K562 (cell line): ENCODE measurements at regions not wholly inside any gene's neighbourhood (a gene's known extent, or its start where the extent isn't known, plus 50 kb on each side); places are given as distances from the start of the nearest gene placed in this dataset.

Experiments used
- ATAC-seq: fragments of 200-7000 bp; cut with Tn5 transposase; 3 replicates; pipeline ENCODE4 v1.9.1; 2020; ENCODE audit warnings: moderate library complexity
- BruUV-seq: library from RNA; stranded (reverse); fragments of 400-500 nt; replicated peaks from 2 replicates; lab custom pipeline; 2021; lab: Mats Ljungman, UMichigan
- CTCF ChIA-PET: fragments of 300-600 bp; formaldehyde crosslinking; extraction: SDS; loops from one replicate; lab custom pipeline; 2021; ENCODE audit warnings: low intra/inter-chr PET ratio; lab: Yijun Ruan, JAX
- POLR2A ChIA-PET: fragments of 300-600, 350-650 bp; sonication (Branson Sonifier 250); formaldehyde crosslinking; extraction: SDS; loops from one replicate; lab custom pipeline; 2021; ENCODE audit warnings: antibody characterized with exemption, inconsistent platforms; lab: Yijun Ruan, JAX
- DNase-seq, 4 experiments: peaks; one replicate each; pipeline versions ENCODE4 v3.0.0 to v3.0.0-alpha.2; 2011 to 2018; ENCODE audit warnings: low spot score in 3 of 4, mixed read lengths in 3 of 4; ENCODE audit errors: extremely low read depth in 1 of 4
- FAIRE-seq: peaks from 2 replicates; lab custom pipeline; 2011; peaks lifted over from hg19 to GRCh38; lab: Jason Lieb, UNC
- H2AFZ ChIP-seq: 2 replicates; pipeline ENCODE4 v1.6.0; 2011; ENCODE audit warnings: low read depth, low read length, control low read depth, inconsistent platforms
- H3K27ac ChIP-seq: fragments of 200-600 bp; 3 replicates; pipeline ENCODE4 v1.8.0; 2011; ENCODE audit warnings: low read depth, mild to moderate bottlenecking, control low read depth, inconsistent platforms, low read length, moderate library complexity, mixed read lengths; ENCODE audit errors: extremely low read depth
- H3K27me3 ChIP-seq, 2 experiments: fragments of 300-600 bp in 1 of 2; 2 replicates in 1 of 2; 3 replicates in 1 of 2; pipeline versions ENCODE4 v1.6.0 to v1.8.0; 2011; ENCODE audit warnings: inconsistent platforms in 2 of 2, low read length in 2 of 2, mild to moderate bottlenecking in 1 of 2, mixed read lengths in 1 of 2, moderate library complexity in 1 of 2; ENCODE audit not compliant: control insufficient read depth in 2 of 2, insufficient read depth in 2 of 2
- H3K36me3 ChIP-seq: fragments of 300-600 bp; 3 replicates; pipeline ENCODE4 v1.8.0; 2011; ENCODE audit warnings: mild to moderate bottlenecking, low read length, inconsistent platforms; ENCODE audit not compliant: control insufficient read depth, insufficient read depth
- H3K4me1 ChIP-seq, 2 experiments: fragments of 200-600 bp in 1 of 2; replicated peaks in 1 of 2; 2 replicates in 1 of 2; 3 replicates in 1 of 2; pipeline versions ENCODE4 v1.5.1 to v1.8.0; 2011; ENCODE audit warnings: inconsistent platforms in 2 of 2, low read length in 2 of 2, mild to moderate bottlenecking in 1 of 2, mixed read lengths in 1 of 2, moderate library complexity in 1 of 2; ENCODE audit not compliant: control insufficient read depth in 2 of 2, insufficient read depth in 2 of 2
- H3K4me2 ChIP-seq: 2 replicates; pipeline ENCODE4 v1.6.1; 2011; ENCODE audit warnings: low read length, control low read depth, inconsistent platforms, mixed read lengths; ENCODE audit not compliant: insufficient read depth
- H3K4me3 ChIP-seq: fragments of 200-600 bp; sonication (generic), shearing (Covaris generic); 2 replicates; pipeline ENCODE4 v1.5.1; 2016; ENCODE audit warnings: control low read depth, inconsistent platforms
- H3K79me2 ChIP-seq: fragments of 200-600 bp; 3 replicates; pipeline ENCODE4 v1.8.0; 2011; ENCODE audit warnings: low read length, inconsistent platforms; ENCODE audit not compliant: control insufficient read depth, insufficient read depth
- H3K9ac ChIP-seq, 2 experiments: 2 replicates each; pipeline versions ENCODE4 v1.6.0 to v1.6.1; 2011; ENCODE audit warnings: low read depth in 2 of 2, low read length in 2 of 2, control low read depth in 1 of 2, inconsistent platforms in 1 of 2, mild to moderate bottlenecking in 1 of 2, mixed read lengths in 1 of 2; ENCODE audit not compliant: insufficient read depth in 1 of 2
- H3K9me1 ChIP-seq: one replicate; pipeline ENCODE4 v1.6.0; 2011; ENCODE audit warnings: inconsistent platforms, mild to moderate bottlenecking, low read length, moderate library complexity; ENCODE audit not compliant: control insufficient read depth, insufficient read depth
- H3K9me3 ChIP-seq: replicated peaks from 2 replicates; pipeline ENCODE4 v1.5.1; 2011; ENCODE audit warnings: low read depth, low read length, inconsistent platforms; ENCODE audit not compliant: control insufficient read depth, insufficient read depth
- H4K20me1 ChIP-seq: replicated peaks from 2 replicates; pipeline ENCODE4 v1.6.1; 2011; ENCODE audit warnings: low read length, inconsistent platforms, mixed read lengths; ENCODE audit not compliant: control insufficient read depth, insufficient read depth
- ARID4B ChIP-seq: sonication (generic); formaldehyde crosslinking; IDR thresholded peaks from 2 replicates; pipeline ENCODE4 v1.8.0; 2022; ENCODE audit warnings: mild to moderate bottlenecking, missing genetic modification reagents
- CREB3 ChIP-seq: fragments of 450-650 bp; conservative IDR thresholded peaks from 2 replicates; pipeline ENCODE4 v1.6.1; 2016; ENCODE audit warnings: missing genetic modification characterization, low read depth, mild to moderate bottlenecking, missing compliant biosample characterization, moderate library complexity
- ERF ChIP-seq: fragments of 450-650 bp; formaldehyde crosslinking; IDR thresholded peaks from 2 replicates; pipeline ENCODE4 v1.4.0; 2020; ENCODE audit warnings: mild to moderate bottlenecking, mixed read lengths
- GTF2B ChIP-seq: IDR thresholded peaks from 2 replicates; pipeline ENCODE4 v1.6.1; 2011; ENCODE audit not compliant: insufficient read length; ENCODE audit errors: extremely low read depth
- HMGN3 ChIP-seq: IDR thresholded peaks from 2 replicates; pipeline ENCODE4 v1.6.1; 2011; ENCODE audit warnings: borderline replicate concordance, low read depth, mild to moderate bottlenecking, mixed read lengths, low read length; ENCODE audit not compliant: insufficient read length; ENCODE audit errors: extremely low read depth
- HNRNPLL ChIP-seq: fragments of 200-400 bp; formaldehyde crosslinking; IDR thresholded peaks from 2 replicates; pipeline ENCODE4 v1.6.1; 2017; ENCODE audit warnings: low read length, low read depth, mild to moderate bottlenecking; ENCODE audit not compliant: poor library complexity, severe bottlenecking
- POLR2A ChIP-seq: fragments of 450-650 bp; conservative IDR thresholded peaks from 2 replicates; pipeline ENCODE4 v1.6.1; 2016
- RBM17 ChIP-seq: fragments of 200-400 bp; formaldehyde crosslinking; IDR thresholded peaks from 2 replicates; pipeline ENCODE4 v1.6.1; 2017; ENCODE audit warnings: low read depth, mild to moderate bottlenecking, low read length, borderline replicate concordance
- RBM34 ChIP-seq: fragments of 200-400 bp; formaldehyde crosslinking; IDR thresholded peaks from 2 replicates; pipeline ENCODE4 v1.6.1; 2018; ENCODE audit warnings: low read length, borderline replicate concordance; ENCODE audit not compliant: insufficient read depth
- SRSF3 ChIP-seq: fragments of 200-400 bp; formaldehyde crosslinking; IDR thresholded peaks from 2 replicates; pipeline ENCODE4 v1.6.1; 2016; ENCODE audit warnings: mild to moderate bottlenecking, low read length, moderate library complexity; ENCODE audit not compliant: insufficient read depth
- ZFP1 ChIP-seq: fragments of 450-650 bp; formaldehyde crosslinking; IDR thresholded peaks from 2 replicates; pipeline ENCODE4 v1.4.0; 2020; ENCODE audit warnings: mild to moderate bottlenecking, mixed read lengths
- in situ Hi-C: fragments of 300-500 bp; cut with MboI; formaldehyde crosslinking; loops from 4 replicates; pipeline ENCODE4 v1.15.0; 2018; ENCODE audit warnings: inconsistent platforms, mixed read lengths
- intact Hi-C: fragments of 100-400 bp; cut with micrococcal nuclease; formaldehyde crosslinking; loops from 2 replicates; pipeline ENCODE4 v1.14.2; 2022

- Histone ChIP-seq H3K9me1 (no peaks in the 10 kb centered on the region), H3K27ac (no peak overlapping the region), H3K27me3 (no peaks in the 10 kb centered on the region), H4K20me1 (no peaks in the 10 kb centered on the region), H3K4me3 (no peak overlapping the region), H3K36me3 (no peaks in the 10 kb centered on the region), H3K9me3 (no peaks in the 10 kb centered on the region), H2AFZ (no peak overlapping the region), H3K79me2 (no peaks in the 10 kb centered on the region), H3K9ac (no peak overlapping the region), H3K4me2 (no peak overlapping the region), H3K4me1 (no peaks in the 10 kb centered on the region)
- ATAC-seq (no peak), FAIRE-seq (no peak), DNase-seq (no peak)
- POLR2A ChIA-PET: no interaction called here
- BruUV-seq: no TSS peak
- intact Hi-C loops (no loop called here), in situ Hi-C loops (no loop called here)
- TF ChIP-seq ZFP1 (CRISPR knock-in tag) (no peak), RBM17 (no peak), POLR2A (no peak), ARID4B (no peak), RBM34 (no peak), GTF2B (no peak), HMGN3 (no peak), SRSF3 (no peak), HNRNPLL (no peak), ERF (CRISPR knock-in tag) (no peak), CREB3 (tag) (no peak)
- CTCF ChIA-PET: no interaction called here
Observed at GRCh38 chr3:35137612-35138011, 501.7 kb upstream of the ARPP21 start.
